NCI-H2029 treated with DMSO at 0.1 percent for 48 hours (cell line): ENCODE measurements at regions not wholly inside any gene's neighbourhood (a gene's known extent, or its start where the extent isn't known, plus 50 kb on each side); places are given as distances from the start of the nearest gene placed in this dataset.
"Not testable (repeated sequence)": the region's sequence is repeated elsewhere in the genome, so short reads cannot be mapped to it uniquely, and the experiment has no call there.

ENCODE experiments used
- DNase-seq: peaks from one replicate; lab custom pipeline; 2025; lab: John Stamatoyannopoulos, UW

GRCh38 chr7:91692800-91693199 is 187.7 kb downstream of the MTERF1 start:
- DNase-seq = no peak

DNA sequence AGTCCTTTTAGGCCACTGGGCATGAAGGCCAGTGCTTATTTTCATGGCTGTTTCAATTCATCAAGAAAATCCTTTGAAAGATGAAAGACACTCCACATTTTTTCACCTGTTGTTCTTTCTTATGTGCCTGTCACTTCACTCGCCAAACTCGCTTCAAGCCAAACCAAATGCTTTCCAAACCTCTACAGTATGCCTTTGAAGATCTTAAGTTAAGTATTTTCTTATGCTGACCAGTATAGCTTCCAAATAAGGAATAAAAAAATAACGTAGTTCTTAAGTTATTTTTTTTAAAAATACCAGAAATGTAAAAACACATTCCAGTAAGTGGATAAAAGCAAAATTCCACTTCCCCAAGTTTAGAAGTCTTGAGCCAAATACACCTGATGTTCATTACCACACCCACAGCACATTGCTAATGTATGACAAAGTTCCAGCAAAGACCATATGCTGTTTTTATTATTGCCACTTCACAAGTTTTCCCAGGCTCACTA is 186.1 kb downstream of the MTERF1 start:
- DNase-seq = no peak

GRCh38 chr7:91710881-91711280 is 169.6 kb downstream of the MTERF1 start:
- no peak for DNase-seq

DNA sequence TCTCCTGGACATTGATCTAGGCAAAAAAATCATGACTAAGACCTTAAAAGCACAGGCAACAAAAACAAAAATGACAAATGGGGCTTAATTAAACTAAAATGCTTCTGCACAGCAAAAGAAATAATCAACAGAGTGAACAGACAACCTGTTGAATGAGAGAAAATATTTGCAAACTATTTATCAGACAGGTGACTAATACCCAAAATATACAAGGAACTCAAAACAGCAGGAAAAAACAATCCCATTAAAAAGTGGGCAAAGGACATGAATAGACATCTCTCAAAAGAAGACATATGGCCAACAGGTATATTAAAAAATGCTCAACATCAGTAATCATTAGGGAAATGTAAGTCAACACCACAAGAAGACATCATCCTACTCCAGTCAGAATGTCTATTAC is 166.8 kb downstream of the MTERF1 start:
- no peak for DNase-seq

- DNase-seq = no peak
These were observed 162.6 kb downstream of the MTERF1 start for GRCh38 chr7:91717681-91718470.

- DNase-seq = no peak
These were observed 161.5 kb downstream of the MTERF1 start for GRCh38 chr7:91719008-91719407.

DNA sequence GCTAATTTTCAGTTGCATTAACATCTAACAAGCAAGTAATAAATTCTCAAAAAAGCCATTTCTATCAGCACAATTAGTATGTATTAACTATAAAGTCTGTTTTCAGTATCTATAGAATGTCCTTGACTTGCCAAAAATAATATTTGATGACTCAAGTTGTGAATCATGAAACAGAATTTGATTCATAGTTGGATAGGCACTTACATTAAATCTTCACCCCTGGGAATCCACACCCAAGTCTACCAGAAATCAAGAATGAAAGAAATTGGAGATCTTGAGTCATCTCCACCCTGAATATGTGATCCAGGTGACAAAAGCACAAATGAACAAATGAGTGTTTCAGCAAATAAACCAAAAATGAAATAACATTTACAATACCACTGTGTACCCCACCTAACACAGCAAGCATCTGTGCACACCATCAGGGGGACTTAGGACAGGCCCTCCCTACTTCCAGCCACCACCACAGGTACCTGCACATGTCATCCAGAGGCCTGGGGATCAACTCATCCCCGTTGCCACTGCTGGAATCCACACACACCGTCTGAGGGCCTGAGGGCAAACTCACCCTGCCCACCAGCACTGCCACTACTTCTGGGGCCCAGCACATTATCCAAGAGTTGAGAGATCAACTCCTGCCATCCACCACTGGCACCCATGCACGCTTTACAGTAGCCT is 160.1 kb downstream of the MTERF1 start:
- no peak for DNase-seq

DNA sequence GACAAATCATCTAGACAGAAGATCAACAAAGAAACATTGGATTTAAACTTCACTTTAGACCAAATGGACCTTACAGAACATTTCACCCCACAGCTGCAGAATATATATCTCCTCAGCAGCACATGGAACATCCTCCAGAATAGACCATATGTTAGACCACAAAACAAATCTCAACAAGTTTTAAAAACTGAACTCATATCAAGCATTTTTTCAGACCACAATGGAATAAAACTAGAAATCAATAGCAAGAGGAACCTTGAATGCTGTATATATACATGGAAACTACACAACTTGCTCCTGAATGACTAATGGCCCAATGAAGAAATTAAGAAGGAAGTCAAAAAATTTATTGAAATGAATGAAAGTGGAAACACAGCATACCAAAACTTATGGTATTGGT is 157.7 kb downstream of the MTERF1 start:
- DNase-seq = no peak

GRCh38 chr7:91729046-91729445 is 151.5 kb downstream of the MTERF1 start:
- DNase-seq = not testable (repeated sequence)

GRCh38 chr7:91731976-91732375 is 148.5 kb downstream of the MTERF1 start:
- DNase-seq = no peak

DNA sequence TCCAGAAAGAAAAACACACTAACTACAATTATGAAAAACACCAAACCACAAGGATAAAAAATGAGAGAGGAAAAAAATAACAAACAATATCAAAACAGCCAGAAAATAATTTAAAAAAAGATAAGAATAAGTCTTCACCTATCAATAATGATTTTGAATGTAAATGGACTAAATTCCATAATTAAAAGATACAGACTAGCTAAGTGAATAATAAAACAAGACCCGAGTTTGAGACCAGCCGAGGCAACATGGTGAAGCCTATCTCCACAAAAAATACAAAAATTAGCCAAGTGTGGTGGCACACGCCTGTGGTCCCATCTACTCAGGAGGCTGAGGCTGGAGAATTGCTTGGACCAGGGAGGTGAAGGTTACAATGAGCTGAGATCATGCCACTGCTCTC is 131.1 kb downstream of the MTERF1 start:
- DNase-seq = no peak

- DNase-seq = no peak
These were observed 130.4 kb downstream of the MTERF1 start for GRCh38 chr7:91750091-91750490.

DNA sequence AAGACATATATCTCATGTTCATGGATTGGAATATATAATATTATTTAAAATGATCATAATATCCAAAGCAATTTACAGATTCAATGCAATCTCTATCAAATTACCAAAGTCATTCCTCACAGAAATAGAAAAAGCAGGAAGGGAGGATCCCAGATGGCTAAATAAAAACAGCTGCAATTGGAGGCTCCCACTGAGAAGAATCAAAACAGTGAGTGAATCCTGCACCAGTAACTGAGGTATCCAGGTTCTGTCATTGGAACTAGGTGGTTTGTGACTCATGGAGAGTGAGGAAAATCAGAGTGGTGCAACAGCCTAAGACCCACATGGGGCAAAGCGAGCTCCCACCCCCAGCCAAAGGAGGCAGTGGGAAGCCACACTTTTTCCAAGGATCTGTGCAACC is 128.4 kb downstream of the MTERF1 start:
- DNase-seq = no peak

- DNase-seq = not testable (repeated sequence)
These were observed 126.2 kb downstream of the MTERF1 start for GRCh38 chr7:91754280-91754679.

DNA sequence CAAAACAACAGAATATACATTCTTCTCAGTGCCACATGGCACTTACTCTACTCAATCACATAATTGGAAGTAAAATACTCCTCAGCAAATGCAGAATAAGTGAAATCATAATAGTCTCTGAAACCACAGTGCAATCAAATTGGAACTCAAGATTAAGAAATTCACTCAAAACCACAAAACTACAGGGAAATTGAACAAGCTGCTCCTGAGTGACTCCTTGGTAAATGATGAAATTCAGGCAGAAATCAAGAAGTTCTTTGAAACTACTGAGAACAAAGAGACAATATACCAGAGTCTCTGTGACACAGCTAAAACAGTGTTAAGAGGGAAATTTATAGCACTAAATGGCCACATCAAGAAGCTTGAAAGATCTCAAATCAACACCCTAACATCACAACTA is 125.4 kb downstream of the MTERF1 start:
- DNase-seq = not testable (repeated sequence)

GRCh38 chr7:91759205-91759863 is 121.2 kb downstream of the MTERF1 start:
- peak; percentile 2 for DNase-seq

DNA sequence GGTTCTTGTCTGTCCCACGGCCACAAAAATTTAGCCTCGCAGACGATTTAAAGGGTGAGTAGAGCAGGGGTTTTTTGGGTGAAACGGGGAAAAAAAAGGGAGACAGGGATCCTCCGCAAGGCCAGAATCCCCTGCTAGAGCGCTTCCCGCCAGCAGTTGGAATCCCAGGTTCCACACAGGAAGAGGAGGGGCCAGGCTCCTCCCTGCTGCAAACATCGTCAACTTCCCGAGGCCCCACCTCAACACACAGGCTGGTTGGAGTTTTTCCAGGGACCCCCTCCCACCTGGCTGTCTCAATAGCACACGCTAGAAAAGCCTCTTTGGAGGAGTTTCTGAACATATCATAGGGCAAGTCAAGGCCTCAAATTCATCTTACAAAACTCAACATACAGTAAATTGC is 112.7 kb downstream of the MTERF1 start:
- no peak for DNase-seq

DNA sequence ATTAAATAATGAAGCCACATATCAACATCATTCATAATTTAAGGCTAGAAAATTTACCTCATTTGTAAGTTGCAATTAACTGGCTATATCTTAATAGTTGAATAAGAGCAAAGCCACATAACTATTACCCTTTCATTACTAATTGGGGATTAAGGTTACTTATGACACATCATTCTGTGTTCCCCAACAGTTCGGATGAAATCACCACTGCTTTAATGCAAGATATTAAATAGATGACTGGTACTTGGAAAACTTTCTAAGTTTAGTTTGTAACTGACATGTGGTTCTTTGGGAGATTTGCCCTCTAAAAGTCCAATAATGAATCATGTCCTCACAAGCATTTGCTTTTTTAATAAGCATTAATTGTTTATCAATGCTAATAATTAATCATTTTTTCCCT is 109.1 kb downstream of the MTERF1 start:
- DNase-seq = no peak

- no peak for DNase-seq
These were observed 108.3 kb downstream of the MTERF1 start for GRCh38 chr7:91771921-91772815.

DNA sequence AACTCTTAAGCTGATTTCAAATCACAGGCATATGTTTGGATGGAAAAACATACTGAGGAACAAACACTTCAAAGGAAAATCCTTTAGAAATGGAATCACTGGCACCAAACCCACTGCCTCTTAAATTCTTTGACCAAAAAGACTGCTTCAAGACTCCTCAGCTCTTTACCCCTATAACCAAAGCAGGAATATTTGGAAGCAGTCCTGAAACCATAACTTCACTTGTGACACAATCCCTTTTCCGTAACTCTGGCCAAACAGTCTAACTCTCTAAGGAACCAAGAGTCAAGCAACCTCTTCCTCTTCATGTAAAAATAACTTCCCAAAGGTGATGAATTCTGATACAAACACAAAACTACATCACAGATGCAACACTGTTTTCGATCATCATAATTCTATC is 104.3 kb downstream of the MTERF1 start:
- no peak for DNase-seq

GRCh38 chr7:91777522-91777921 is 103.0 kb downstream of the MTERF1 start:
- DNase-seq = no peak

DNA sequence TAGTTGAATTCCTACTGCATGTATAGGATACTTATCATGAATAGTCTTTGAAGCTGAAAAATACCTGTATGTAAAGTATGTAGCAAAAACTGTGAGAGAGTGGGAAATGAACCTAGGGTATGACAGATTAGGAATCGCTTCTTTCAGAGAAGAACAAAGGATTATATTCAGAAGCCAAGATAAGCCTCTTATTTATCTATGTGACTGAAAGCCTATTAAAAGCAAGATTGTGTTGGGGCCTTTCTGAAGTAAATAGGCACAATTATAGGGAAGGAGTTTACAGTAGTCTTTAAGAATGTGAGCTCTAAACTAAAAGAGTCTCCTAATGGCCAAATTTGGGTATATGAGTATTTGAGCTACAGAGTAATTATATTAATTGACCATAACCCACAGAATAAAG is 102.1 kb downstream of the MTERF1 start:
- no peak for DNase-seq
